ENCODE measurements at regions not wholly inside any gene's neighbourhood (a gene's known extent, or its start where the extent isn't known, plus 50 kb on each side); places are given as distances from the start of the nearest gene placed in this dataset.

DNA sequence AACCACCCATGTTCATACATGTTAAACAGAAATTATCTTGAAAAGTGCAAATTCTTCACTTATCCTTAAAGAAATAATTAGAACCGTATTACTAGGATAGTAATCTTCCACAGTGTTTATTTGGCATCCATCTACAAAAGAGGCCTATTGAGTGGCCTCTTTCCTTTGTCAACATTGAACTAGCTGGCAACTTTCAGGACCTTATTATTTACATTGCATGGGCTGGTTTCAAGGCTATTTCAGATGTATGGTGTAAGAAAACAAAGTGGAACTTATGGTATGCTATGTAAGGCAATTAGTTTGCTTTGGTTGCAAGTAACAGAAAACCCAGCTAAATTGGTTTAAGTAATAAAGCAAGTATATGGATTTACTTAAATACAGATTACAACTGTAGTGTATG lies 324.6 kb downstream of the RBM43 start:
- no peak for TF ChIP-seq POLR2AphosphoS5 (IDR thresholded peaks at IDR 0.05; ENCODE audit: low read depth, low read length)
- no peak for TF ChIP-seq REST (IDR thresholded peaks at IDR 0.05; ENCODE audit: insufficient read depth in 1 of 2, low read depth in 2 of 2, low read length in 1 of 2)
- TF ChIP-seq CTCF (IDR thresholded peaks at IDR 0.05) = no peak
- no peak for TF ChIP-seq SIN3A (IDR thresholded peaks at IDR 0.05; ENCODE audit: borderline replicate concordance, insufficient read depth, low read depth, low read length)
- no peak for TF ChIP-seq TCF7L2 (IDR thresholded peaks at IDR 0.05; ENCODE audit: low read depth, low read length)
- no peaks in the 10 kb centered on the region for H3K9me3 ChIP-seq (ENCODE audit: control insufficient read depth, insufficient read depth, low read depth, low read length)
- no peak overlapping the region for H3K27ac ChIP-seq (ENCODE audit: low read length)
- ChIA-PET POLR2A (interaction anchor here (0.6 kb wide), 1 partner anchor 353 kb away, joined by 5 read pairs; no protein-coding TSS in a partner anchor), CTCF (no interaction called here)
- DNase-seq (ENCODE audit: low read depth, low spot score) (no peak), ATAC-seq (no peak)
- no peak overlapping the region for H3K4me3 ChIP-seq (ENCODE audit: low read depth in 2 of 2, low read length in 2 of 2)
- in situ Hi-C loops (cut with HindIII; ENCODE audit: low pct_unique_long_range_greater_than_20kb, low sequenced_read_pairs) = no loop called here
- intact Hi-C loops (cut with micrococcal nuclease; ENCODE audit: unreplicated experiment) = no loop called here
- no peaks in the 10 kb centered on the region for H3K36me3 ChIP-seq (ENCODE audit: control insufficient read depth, insufficient read depth, low read length)
- BruUV-seq (replicated peaks) = no TSS peak
- H3K4me1 ChIP-seq (ENCODE audit: control insufficient read depth, insufficient read depth, low read length) = no peaks in the 10 kb centered on the region
- no peaks in the 10 kb centered on the region for H3K27me3 ChIP-seq (ENCODE audit: control insufficient read depth, insufficient read depth, low read length)

DNA sequence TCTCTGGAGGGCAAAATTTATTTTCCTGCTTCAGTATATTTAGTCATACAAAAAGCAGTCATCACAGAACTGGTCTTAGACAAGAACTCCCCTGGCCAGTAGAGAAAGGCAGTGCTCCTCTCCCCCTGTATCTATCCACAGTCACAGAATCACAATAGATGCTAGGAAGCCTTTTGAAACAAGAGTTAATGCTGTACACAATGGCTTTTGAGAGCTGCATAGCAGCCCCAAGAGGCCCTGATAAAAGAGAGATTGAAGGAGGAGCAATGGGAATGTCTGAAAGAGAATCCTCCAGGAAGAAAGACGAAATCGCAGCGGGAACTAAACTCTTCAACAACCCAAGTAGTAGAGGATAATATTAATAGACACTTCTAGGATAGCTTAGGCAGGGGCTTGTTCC lies 330.2 kb downstream of the RBM43 start:
- intact Hi-C loops (cut with micrococcal nuclease; ENCODE audit: unreplicated experiment) = no loop called here
- ChIA-PET POLR2A (no interaction called here), CTCF (no interaction called here)
- no peak overlapping the region for H3K4me3 ChIP-seq (ENCODE audit: low read depth in 2 of 2, low read length in 2 of 2)
- H3K4me1 ChIP-seq (ENCODE audit: control insufficient read depth, insufficient read depth, low read length) = no peaks in the 10 kb centered on the region
- in situ Hi-C loops (cut with HindIII; ENCODE audit: low pct_unique_long_range_greater_than_20kb, low sequenced_read_pairs) = no loop called here
- H3K27me3 ChIP-seq (ENCODE audit: control insufficient read depth, insufficient read depth, low read length) = no peaks in the 10 kb centered on the region
- no peaks in the 10 kb centered on the region for H3K9me3 ChIP-seq (ENCODE audit: control insufficient read depth, insufficient read depth, low read depth, low read length)
- no peak for TF ChIP-seq TCF7L2 (IDR thresholded peaks at IDR 0.05; ENCODE audit: low read depth, low read length)
- no peak for TF ChIP-seq CTCF (IDR thresholded peaks at IDR 0.05)
- no peak for TF ChIP-seq SIN3A (IDR thresholded peaks at IDR 0.05; ENCODE audit: borderline replicate concordance, insufficient read depth, low read depth, low read length)
- TF ChIP-seq REST (IDR thresholded peaks at IDR 0.05; ENCODE audit: insufficient read depth in 1 of 2, low read depth in 2 of 2, low read length in 1 of 2) = no peak
- no peak for TF ChIP-seq POLR2AphosphoS5 (IDR thresholded peaks at IDR 0.05; ENCODE audit: low read depth, low read length)
- H3K36me3 ChIP-seq (ENCODE audit: control insufficient read depth, insufficient read depth, low read length) = no peaks in the 10 kb centered on the region
- DNase-seq (ENCODE audit: low read depth, low spot score) (no peak), ATAC-seq (no peak)
- no peak overlapping the region for H3K27ac ChIP-seq (ENCODE audit: low read length)
- BruUV-seq (replicated peaks) = no TSS peak
